HG02885 (cell line): ENCODE measurements at regions not wholly inside any gene's neighbourhood (a gene's known extent, or its start where the extent isn't known, plus 50 kb on each side); places are given as distances from the start of the nearest gene placed in this dataset.
"Not testable (repeated sequence)": the region's sequence is repeated elsewhere in the genome, so short reads cannot be mapped to it uniquely, and the experiment has no call there.

Experiments used
- ATAC-seq: cut with Tn5 transposase; IDR thresholded peaks from one replicate; pipeline ENCODE4 v1.9.1; 2021; ENCODE audit warnings: mild to moderate bottlenecking; ENCODE audit not compliant: unreplicated experiment, poor library complexity

DNA sequence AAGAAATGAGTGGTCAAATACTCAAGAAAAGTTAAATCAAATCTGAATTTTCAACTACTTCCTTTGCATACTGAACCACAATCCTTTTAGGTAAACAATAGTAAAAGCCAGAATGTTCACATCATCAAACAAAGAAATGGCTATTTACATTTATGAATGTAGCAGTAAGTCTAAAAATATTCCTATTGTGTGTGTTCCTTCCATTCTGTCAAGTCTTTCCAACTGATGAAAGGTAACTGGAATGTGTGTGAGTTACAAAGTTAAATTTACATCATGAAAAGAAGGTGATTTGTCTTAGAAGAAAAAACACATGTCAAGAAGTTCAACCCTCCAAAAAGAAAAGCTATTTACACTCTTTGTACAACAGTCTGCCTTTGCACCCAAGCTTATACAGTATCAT lies 203.1 kb downstream of the SIPA1L2 start:
- no peak for ATAC-seq

DNA sequence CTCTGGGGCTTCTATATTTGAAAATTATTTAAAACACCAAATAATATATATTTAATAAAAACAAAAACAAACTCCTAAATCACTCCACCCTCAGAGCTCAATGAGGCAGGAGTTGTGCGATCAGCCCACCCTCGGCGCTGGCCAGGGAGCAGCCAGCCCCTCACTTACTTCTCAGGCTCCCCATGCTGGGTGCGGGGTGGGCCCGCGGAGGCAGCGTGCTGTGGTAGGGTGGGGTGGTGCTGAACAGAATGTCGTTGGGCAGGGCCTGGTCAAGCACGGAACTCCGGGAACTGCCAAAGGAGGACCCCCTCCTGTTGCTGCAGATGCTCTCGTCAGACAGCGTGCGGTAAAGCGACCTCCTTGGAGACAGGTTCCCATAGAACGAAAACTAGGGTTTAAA lies 204.5 kb downstream of the SIPA1L2 start:
- no peak for ATAC-seq

DNA sequence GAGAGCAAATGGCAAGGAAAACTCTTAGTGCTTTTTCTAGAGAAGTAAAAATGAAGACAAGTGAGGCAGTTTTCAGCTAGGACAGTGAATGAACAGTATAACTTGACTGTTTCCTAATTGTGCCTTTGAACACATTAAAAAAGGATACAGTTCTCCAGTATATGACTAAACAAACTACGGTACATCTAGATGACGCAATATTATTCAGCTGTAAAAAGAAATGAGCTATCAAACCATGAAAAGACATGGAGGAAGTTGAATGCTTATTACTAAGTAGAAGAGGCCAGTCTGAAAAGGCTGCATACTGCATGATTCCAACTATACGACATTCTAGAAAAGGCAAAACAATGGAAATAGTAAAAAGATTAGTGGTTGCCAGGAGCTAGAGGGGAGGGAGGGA lies 206.3 kb downstream of the SIPA1L2 start:
- no peak for ATAC-seq

DNA sequence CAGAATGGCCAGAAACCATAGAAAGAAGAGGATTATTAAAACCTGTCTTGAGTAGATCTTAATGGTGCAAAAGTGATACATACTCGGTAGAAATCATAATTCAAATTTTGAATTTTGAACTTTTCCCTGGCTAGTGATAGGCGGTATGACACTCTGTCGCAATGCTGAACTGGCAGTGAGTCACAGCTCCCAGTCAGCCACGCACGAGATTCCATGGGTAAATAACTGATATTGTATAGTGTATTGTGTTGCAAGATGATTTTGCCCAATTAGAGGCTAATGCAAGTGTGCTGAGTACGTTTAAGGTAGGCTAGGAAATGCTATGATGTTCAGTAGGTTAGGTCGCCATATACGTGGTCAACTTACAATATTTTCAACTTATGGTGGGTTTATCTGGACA lies 207.0 kb downstream of the SIPA1L2 start:
- no peak for ATAC-seq

DNA sequence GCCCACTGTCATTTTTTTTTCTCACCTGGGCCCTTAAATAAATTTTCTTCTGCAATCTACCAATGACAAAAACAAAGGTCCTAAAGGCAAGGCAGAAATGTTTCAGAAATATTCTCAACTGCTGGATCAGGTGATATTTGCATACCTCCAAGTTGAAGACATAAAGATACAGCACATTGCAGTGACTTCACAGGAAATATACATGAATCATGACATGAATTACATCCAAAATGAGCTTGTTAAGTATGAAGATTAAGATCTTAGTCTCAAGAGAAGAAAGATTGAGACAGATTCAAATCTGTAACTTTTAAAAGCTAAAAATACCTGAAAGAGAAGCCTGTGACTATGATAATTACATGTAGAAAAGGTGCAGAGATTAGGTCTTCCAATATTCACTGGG lies 207.8 kb downstream of the SIPA1L2 start:
- no peak for ATAC-seq

DNA sequence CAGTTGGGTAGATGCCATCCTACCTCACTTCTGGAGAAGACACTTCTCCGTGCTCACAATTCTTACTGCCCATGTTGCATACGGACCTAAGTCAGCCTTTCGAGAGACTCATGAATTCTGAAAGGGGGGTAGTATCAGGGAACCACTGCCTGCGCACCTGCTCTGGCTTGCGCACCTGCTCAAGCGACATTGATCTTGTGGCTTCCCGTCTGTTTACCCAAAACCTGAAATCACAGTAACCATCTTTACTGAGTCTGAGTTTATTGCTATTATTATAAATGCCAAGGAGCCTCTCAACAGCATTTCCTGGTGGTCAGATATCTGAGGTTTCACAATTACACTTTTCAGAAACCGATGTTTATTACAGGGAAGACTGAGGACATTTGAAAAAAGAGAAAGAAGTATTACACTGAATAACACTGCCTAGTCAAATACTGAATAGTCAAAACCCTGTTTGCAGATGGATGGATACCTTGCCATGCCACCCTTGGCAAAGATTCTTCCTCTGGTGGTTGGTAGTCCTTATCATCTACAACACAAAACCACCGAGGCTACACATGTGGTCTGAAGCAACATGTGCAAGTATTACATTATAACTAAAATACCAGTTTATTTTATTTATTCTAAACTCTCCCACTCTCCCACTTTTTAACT lies 208.7 kb downstream of the SIPA1L2 start:
- no peak for ATAC-seq

DNA sequence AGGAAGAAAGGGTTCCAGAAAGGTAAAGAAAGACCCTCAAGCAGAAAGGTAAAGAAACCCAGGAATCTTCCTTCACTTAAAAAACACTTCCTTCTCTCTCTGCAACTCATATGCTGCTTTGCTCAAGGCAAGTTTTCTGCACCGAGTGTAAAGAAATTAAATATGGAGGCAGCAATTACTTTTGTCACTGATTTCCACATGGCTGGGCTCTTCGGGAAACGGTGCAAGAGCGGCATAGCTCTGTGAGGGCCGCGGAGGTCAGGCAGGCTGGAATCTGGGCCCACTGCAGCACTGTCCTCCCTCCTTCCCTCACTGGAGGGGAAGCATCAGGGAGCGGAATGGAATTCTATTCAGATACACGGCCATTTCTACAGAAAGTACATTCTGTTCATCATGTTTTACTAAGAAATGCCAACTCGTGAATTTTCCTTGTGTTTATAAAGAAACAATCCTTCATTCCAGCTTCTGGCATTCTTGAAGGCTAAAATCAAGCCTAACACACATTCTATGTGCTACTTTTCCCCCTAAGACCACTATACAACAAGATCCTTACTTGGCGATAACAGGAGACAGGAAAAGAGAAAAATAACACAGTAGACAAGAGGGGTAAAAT lies 212.2 kb downstream of the SIPA1L2 start:
- no peak for ATAC-seq

DNA sequence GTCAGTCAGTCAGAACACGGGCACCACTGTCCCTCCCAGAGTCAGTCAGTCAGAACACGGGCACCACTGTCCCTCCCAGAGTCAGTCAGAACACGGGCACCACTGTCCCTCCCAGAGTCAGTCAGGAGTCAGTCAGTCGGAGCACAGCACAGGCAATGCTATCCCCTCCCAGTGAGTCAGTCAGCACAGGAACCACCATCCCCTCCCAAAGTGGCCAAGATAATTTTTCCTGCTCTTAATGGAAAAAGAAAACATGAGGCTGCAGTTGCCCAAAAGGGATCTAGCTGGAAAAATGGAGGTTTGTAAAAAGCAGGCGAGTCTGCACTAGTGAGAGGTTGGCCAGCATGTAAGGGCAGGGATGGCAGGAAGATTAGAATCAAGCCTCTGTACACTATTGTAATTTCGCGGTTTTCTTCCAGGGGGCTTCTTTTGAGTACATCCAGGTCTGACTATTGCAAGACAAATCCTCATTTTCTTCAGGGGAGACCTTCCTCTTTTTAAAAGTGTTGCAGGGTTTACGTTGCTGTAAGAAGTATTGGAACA lies 213.8 kb downstream of the SIPA1L2 start:
- ATAC-seq: no peak

DNA sequence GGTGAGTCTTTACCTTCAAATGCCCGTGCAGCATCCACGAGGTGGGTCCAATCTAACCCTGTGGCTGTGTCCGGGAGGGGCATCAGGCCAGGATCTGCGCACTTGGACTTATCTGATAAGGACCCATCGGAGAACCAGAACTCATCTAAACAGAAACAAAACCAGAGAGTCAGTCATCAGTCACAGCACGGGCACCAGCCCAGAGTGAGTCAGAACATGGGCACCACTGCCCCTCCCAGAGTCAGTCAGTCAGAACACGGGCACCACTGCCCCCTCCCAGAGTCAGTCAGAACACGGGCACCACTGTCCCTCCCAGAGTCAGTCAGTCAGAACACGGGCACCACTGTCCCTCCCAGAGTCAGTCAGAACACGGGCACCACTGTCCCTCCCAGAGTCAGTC lies 214.5 kb downstream of the SIPA1L2 start:
- ATAC-seq: not testable (repeated sequence)

DNA sequence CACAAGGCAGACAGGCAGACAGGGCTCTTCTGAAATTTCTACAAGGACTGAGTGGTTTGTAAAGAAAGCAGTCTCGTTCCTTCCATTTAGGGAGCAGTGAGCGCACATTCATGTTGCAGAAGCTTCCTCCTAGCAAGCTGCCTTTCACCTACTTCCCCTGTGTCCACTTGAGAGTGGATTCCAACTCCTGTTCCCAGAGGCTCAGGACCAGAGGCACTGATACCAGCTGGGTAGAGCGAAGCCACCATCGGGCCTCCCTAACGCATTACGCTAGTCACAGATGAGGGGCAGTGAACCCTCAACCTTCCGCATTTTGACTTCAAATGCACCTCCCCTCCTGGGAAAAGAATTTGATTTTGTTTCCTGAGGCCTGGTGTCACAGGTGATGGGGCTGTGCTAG lies 215.8 kb downstream of the SIPA1L2 start:
- no peak for ATAC-seq

DNA sequence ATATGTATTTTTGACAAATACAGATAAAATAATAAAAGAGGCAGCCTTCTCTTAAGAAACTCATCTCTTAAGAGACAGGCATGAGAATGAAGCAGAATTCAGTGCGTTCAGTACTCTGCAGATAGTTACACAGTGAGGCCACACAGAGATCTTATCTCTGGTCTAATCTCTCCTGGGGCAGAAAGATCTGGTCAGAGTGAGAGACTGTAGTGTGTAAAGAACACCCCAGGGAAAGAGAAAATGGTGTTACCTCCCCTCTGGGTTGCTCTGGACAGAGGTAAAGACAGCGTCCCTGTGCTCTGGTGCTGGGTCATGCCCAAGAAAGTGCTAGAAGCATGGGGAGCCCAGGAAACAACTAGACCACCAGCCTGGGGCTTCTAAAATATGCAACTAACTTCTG lies 216.3 kb downstream of the SIPA1L2 start:
- no peak for ATAC-seq

DNA sequence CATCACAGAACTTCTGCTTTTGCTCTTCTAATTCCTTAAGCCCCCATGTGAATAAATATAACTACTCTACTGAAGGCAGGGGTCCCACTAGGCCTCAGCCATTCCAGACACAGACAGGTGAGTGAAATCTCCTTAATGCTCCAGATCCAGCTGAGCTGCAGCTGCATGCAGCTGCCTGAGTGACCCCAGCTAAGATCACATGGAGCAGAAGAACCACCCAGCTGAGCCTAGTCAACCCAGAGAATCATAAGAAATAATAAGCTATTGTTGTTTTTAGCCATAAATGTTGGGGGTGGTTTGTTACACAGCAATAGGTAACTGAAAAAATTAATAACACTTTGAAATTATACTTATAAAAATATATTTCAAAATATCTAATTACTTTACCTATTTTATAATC lies 220.3 kb downstream of the SIPA1L2 start:
- ATAC-seq: no peak

DNA sequence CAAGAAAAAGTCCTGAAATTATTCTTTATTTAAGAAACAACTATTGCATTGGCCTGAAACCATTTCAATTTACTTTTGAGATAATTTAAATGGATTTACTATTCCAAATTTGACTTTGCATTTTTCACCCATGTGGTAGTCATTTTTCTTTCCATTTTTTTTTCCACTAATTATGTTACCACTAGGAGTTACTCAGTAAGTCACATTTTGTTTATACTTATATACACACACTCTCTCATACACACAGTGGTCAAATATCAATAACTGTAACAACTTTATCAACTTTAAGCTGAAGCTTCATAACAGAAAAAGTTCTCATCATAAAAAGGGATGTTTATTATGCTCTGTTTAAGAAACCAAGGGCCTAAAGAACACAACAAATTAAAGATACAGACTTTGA lies 222.8 kb downstream of the SIPA1L2 start:
- no peak for ATAC-seq

DNA sequence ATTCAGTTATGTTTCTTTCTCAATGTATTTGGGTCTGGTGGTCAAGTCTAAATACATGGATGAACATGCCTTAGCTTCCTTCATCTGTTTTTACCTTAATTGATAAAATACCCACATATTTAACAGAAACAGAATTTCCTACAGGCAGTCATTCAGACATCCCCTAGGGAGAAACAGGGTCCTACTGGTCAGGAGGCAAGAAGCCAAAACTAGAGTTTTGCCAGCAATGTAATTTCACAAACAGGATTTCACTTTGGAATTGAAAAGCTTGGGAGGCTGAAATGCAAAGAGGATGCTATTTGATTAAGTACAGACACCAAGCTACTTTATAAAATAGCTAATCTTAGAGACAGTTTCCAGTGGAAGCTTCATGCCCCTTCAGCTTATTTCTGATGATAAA lies 224.2 kb downstream of the SIPA1L2 start:
- no peak for ATAC-seq

DNA sequence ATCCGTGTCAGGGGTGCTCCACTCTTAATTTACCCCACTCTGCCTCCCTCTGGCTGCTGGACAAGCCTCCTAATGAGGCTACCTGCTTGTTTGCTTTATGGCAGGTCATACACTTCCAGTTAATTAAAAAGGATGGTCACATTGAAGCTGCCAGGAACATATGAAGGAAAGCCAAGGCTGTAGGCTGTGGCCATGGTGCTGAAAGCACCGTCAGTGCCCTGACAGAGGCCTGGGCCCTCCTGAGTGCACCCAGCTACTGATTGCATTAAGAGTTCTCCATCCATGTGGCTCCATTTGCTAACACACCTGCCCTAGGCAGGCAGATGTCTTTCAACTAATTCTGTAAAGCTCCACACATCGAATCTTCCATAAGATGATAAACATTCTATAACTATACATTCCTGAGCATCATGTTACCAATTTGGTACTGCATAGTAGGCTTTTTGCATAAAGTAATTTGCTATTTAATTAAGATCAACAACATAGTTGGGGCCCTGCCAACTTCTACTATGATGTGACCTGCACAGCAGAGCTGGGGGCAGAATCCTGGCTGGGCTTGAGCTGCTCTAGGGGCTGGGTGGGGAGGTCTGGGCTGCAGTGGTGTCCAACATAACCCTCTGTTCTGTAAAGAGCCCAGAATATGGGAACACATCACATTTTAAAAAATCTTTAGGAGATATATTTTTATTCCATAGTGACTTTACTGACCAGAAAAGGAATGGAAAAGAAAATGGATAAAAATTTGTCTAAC lies 224.8 kb downstream of the SIPA1L2 start:
- no peak for ATAC-seq

DNA sequence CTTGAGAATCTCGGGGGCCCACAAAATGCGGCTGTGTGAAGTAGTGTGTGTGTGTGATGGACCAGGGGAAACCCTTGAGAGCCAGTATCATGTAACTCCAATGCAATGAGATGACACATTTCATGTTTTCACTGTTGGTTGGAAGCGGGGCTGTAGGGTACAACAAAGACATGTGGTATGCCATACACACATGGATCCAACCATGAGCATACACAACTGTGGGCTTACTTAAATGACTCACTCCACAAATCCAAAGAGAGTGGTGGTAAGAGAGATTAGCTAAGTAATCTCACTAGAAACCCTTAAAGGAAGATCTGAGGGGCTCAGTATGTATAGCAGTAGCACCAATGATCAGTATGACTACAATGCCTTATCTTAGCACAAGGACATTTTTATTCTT lies 225.7 kb downstream of the SIPA1L2 start:
- no peak for ATAC-seq

DNA sequence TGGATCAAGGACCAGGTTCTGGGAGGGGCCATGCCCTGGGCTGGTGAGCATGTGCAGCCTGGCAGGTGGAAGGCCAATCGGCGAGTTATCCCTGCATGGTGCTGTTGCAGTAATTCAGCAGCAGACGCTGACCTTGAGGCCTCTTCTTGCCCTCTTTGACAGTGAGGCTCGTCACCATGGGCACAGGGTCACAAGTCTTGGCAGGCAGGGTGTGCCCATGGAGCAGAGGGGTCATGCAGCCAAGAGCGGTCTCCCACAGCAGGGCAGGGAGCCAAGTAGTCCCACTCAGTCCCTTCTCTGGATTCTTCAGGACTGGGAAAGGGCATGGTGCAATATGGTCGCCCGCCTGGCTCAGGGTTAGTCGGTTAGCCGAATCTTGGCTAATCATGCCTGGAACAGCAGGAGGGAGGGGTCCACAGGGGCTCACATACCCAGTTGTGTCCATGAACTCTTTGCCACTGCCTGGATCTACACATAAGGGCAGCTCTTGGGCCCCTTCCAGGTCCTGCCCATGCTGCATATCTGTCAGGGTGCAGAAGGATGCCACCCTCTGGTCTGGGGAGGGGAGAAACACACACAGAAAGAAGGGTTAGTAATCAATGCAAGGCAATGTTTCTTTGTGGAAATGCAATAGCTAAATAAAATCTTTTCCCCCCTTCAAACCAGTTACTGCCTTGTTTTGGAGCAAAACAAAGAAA lies 226.8 kb downstream of the SIPA1L2 start:
- ATAC-seq: no peak

DNA sequence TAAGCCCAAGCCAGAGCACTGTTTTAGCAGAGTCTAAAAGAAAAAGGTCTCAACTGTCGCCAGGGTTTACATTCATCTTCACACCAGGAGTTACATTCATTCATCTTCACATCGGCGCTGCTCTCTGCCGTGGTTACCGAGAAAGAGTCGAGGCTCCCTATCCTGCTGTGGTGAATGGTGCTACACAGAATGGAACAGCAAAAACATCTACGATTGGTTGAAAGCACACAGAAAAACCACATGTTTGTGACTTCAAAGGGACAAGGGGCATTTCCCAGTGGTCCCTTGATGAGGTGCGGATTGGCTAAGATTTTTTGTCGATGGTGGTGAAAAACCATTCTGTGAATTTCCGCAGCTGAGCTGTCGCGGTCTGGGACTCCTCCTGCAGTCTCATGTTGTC lies 231.1 kb downstream of the SIPA1L2 start:
- ATAC-seq: no peak

DNA sequence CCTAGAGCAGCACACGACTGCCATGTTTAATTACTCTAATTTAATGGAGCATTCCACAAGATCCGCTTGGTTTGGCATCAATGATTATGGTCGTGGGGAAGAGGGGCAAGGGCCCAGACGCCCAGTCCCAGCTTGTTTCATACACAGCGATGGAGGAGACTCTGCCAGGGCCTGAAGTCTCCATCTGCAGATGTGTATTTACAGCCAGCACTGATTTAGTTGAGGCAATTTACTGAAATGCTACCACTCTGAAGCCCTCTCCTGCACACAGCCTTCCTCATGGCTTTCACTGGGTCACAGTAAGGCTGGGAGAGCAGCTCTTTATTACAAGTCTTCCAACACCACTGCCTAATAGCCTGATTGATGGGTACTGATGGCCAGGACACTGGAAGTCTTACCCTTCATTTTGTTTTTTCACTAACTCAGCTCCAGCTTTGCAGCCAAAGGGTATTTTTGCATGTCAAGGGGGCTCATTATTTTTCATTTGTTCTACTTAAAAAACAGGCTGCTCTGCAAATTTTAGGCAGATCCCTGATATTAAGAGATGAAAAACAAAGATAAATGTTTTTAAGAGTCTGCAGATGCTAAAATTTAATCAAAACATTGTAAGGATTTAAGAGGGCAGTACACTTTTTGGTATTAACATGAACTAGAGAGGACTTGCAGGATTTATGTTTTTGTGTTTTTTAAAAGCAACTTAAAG lies 236.3 kb downstream of the SIPA1L2 start:
- ATAC-seq: no peak

DNA sequence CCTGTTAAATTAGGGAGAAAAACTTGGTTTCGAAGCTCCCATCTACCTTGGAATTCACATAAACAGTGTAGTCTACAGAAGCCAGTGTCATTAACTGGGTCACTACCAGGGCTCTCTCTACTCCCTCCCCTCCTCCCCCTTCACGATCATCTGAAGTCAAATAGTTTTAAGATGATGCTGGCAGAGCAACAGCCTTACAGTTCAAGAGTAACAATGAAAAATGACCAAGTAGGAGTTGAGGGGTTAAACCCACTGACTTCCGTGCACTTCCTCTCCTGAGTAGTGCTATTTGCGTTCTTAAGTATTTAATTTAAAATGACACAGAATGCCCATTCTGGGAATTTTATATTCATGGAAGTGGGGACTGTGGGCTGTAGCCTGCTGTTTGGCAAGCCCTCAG lies 236.9 kb downstream of the SIPA1L2 start:
- no peak for ATAC-seq
